ENCODE measurements at regions not wholly inside any gene's neighbourhood (a gene's known extent, or its start where the extent isn't known, plus 50 kb on each side); places are given as distances from the start of the nearest gene placed in this dataset.

GRCh38 chr13:53144826-53145225 is 116.2 kb downstream of the OLFM4 start:
- no peak for TF ChIP-seq POLR2A (IDR thresholded peaks at IDR 0.05)
- TF ChIP-seq CTCF (IDR thresholded peaks at IDR 0.05): no peak
